ENCODE measurements at regions not wholly inside any gene's neighbourhood (a gene's known extent, or its start where the extent isn't known, plus 50 kb on each side); places are given as distances from the start of the nearest gene placed in this dataset.

DNA sequence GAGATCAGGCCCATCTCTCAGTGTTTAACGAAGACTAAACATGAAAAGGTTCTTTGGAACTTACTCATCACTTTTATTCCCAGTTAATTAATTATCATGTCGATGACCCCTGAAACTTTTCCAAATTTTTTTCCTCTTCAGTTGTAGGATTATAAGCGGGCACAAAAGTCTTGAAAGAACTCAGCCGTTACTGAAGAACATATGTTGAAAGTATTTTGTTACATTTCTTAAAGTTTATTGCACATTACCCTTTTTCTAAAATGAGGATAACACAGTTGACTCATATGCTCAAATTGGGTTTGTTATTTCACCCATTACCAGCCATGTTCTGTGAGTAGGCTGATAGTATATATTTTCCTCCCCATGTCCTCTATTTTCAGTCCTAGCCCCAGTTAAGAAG, 75.9 kb upstream of the COL3A1 start:
- Mint-ChIP-seq H3K27ac (no peak overlapping the region), H3K4me3 (no peak overlapping the region), H3K9me3 (no peaks in the 10 kb centered on the region), H3K27me3 (ENCODE audit: low read depth, poor library complexity) (no peaks in the 10 kb centered on the region), H3K4me1 (no peaks in the 10 kb centered on the region), H3K36me3 (ENCODE audit: low read depth) (no peaks in the 10 kb centered on the region)
- TF ChIP-seq, protein P1, sequence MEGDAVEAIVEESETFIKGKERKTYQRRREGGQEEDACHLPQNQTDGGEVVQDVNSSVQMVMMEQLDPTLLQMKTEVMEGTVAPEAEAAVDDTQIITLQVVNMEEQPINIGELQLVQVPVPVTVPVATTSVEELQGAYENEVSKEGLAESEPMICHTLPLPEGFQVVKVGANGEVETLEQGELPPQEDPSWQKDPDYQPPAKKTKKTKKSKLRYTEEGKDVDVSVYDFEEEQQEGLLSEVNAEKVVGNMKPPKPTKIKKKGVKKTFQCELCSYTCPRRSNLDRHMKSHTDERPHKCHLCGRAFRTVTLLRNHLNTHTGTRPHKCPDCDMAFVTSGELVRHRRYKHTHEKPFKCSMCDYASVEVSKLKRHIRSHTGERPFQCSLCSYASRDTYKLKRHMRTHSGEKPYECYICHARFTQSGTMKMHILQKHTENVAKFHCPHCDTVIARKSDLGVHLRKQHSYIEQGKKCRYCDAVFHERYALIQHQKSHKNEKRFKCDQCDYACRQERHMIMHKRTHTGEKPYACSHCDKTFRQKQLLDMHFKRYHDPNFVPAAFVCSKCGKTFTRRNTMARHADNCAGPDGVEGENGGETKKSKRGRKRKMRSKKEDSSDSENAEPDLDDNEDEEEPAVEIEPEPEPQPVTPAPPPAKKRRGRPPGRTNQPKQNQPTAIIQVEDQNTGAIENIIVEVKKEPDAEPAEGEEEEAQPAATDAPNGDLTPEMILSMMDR (IDR thresholded peaks at IDR 0.05): no peak
- no peak for DNase-seq

GRCh38 chr2:188902901-188903491, 71.2 kb upstream of the COL3A1 start:
- TF ChIP-seq, protein P1 (IDR thresholded peaks at IDR 0.05): no peak
- Mint-ChIP-seq H3K4me1 (no peaks in the 10 kb centered on the region), H3K27ac (no peak overlapping the region), H3K4me3 (no peak overlapping the region), H3K9me3 (no peaks in the 10 kb centered on the region), H3K36me3 (ENCODE audit: low read depth) (no peaks in the 10 kb centered on the region), H3K27me3 (ENCODE audit: low read depth, poor library complexity) (peaks cover 2% of the 10 kb centered on the region)
- DNase-seq: no peak

- no peak overlapping the region for H3K27ac Mint-ChIP-seq
- DNase-seq: no peak
- H3K36me3 Mint-ChIP-seq (ENCODE audit: low read depth): no peaks in the 10 kb centered on the region
- H3K9me3 Mint-ChIP-seq: no peaks in the 10 kb centered on the region
- peaks cover 2% of the 10 kb centered on the region for H3K27me3 Mint-ChIP-seq (ENCODE audit: low read depth, poor library complexity)
- no peaks in the 10 kb centered on the region for H3K4me1 Mint-ChIP-seq
- H3K4me3 Mint-ChIP-seq: no peak overlapping the region
- TF ChIP-seq, protein P1 (IDR thresholded peaks at IDR 0.05): no peak
Observed at GRCh38 chr2:188903740-188904139, 70.4 kb upstream of the COL3A1 start.

DNA sequence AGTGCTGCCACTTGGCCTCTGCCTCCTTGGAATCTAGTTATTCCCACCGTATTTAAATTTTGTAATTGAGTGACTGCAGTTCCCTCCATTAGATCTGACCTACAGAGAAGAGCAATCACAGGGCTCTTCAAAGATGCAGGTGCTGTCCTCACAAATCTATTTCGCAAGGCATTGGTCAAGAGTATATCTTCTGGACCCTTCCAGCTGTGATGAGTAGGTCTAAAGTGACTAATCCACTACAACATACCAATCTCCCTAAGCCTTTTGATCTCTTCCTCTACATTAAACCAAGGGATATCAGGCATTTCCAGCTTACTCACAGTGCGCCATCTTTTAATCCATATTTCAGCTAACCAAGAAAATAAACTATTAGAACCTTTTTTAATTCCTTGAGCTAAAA, 65.1 kb upstream of the COL3A1 start:
- TF ChIP-seq, protein P1 (IDR thresholded peaks at IDR 0.05): no peak
- Mint-ChIP-seq H3K36me3 (ENCODE audit: low read depth) (no peaks in the 10 kb centered on the region), H3K9me3 (no peaks in the 10 kb centered on the region), H3K4me1 (no peaks in the 10 kb centered on the region), H3K27me3 (ENCODE audit: low read depth, poor library complexity) (peaks cover 5% of the 10 kb centered on the region), H3K4me3 (no peak overlapping the region), H3K27ac (no peak overlapping the region)
- DNase-seq: no peak

DNA sequence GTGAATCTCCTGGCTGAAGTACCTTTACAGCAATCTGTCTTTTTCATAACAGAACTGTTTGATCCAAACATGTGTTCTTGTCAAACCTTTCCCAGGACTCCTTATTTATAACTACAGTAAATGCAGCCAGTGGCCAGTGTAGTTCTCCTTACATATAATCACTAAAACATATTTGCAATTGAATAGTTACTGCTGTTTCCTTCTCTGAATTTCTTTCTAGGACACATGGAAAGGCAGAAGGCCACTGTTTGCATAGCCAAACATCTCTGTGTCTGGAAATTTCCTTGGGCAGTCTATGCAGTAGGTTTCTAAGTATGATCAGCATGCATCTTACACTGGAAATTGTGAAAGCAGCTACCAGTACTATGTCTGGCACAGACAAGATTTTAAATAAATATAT, 57.4 kb upstream of the COL3A1 start:
- H3K9me3 Mint-ChIP-seq: no peaks in the 10 kb centered on the region
- no peak for DNase-seq
- H3K36me3 Mint-ChIP-seq (ENCODE audit: low read depth): no peaks in the 10 kb centered on the region
- H3K27ac Mint-ChIP-seq: no peak overlapping the region
- TF ChIP-seq, protein P1 (IDR thresholded peaks at IDR 0.05): no peak
- H3K27me3 Mint-ChIP-seq (ENCODE audit: low read depth, poor library complexity): no peaks in the 10 kb centered on the region
- H3K4me3 Mint-ChIP-seq: no peak overlapping the region
- H3K4me1 Mint-ChIP-seq: no peaks in the 10 kb centered on the region

DNA sequence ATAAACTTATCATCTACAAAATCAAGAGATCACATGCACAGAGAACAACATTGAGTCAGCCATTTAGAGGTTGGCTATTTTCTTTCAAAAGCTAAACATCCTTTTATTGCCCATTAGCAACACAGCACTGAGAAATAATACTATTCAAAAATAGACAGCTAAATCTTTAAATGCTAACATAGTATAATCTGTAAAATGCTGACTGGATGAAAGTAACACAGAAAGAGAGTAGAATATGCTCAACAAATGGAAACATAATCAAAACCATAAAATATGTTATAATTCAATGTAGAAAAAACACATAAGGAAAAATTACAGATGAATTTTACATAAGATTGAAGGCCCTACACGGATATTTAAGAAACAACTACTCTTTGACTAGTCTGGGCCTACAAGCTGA, 56.5 kb upstream of the COL3A1 start:
- Mint-ChIP-seq H3K27me3 (ENCODE audit: low read depth, poor library complexity) (no peaks in the 10 kb centered on the region), H3K4me3 (no peak overlapping the region), H3K27ac (no peak overlapping the region), H3K36me3 (ENCODE audit: low read depth) (no peaks in the 10 kb centered on the region), H3K9me3 (no peaks in the 10 kb centered on the region), H3K4me1 (no peaks in the 10 kb centered on the region)
- TF ChIP-seq, protein P1 (IDR thresholded peaks at IDR 0.05): no peak
- no peak for DNase-seq

Data from nephron progenitor cell (in vitro differentiated cells).